Neural cell (in vitro differentiated cells): ENCODE measurements at regions not wholly inside any gene's neighbourhood (a gene's known extent, or its start where the extent isn't known, plus 50 kb on each side); places are given as distances from the start of the nearest gene placed in this dataset.
"Not testable (repeated sequence)": the region's sequence is repeated elsewhere in the genome, so short reads cannot be mapped to it uniquely, and the experiment has no call there.

Experiments
- H2AFZ ChIP-seq: fragments of 200-600, 300-800 bp; sonication (generic), shearing (Covaris generic); 2 replicates; pipeline ENCODE4 v1.6.0; 2014; ENCODE audit warnings: low read depth, mild to moderate bottlenecking, antibody characterized with exemption, low read length, moderate library complexity
- H3F3A ChIP-seq: fragments of 200-600 bp; shearing (Covaris generic); 2 replicates; pipeline ENCODE4 v1.6.1; 2016; ENCODE audit warnings: mild to moderate bottlenecking, moderate library complexity, mixed read lengths, antibody characterized with exemption, low read length; ENCODE audit not compliant: insufficient read depth, poor library complexity, severe bottlenecking
- H3K27ac ChIP-seq: fragments of 200-600, 300-800 bp; sonication (generic), shearing (Covaris generic); 2 replicates; pipeline ENCODE4 v1.5.1; 2014; ENCODE audit warnings: mild to moderate bottlenecking, low read length, moderate library complexity
- H3K27me3 ChIP-seq: fragments of 300-800, 200-600 bp; sonication (generic), shearing (Covaris generic); 2 replicates; pipeline ENCODE4 v1.6.0; 2014; ENCODE audit warnings: mild to moderate bottlenecking, low read depth, low read length, moderate library complexity; ENCODE audit not compliant: insufficient read depth
- H3K36me3 ChIP-seq: fragments of 300-800, 200-600 bp; sonication (generic), shearing (Covaris generic); 2 replicates; pipeline ENCODE4 v1.5.1; 2014; ENCODE audit warnings: mild to moderate bottlenecking, antibody characterized with exemption, low read length, moderate library complexity; ENCODE audit not compliant: insufficient read depth
- H3K4me2 ChIP-seq: fragments of 300-800, 200-600 bp; sonication (generic), shearing (Covaris generic); 2 replicates; pipeline ENCODE4 v1.6.0; 2014; ENCODE audit warnings: mild to moderate bottlenecking, low read length
- H3K4me3 ChIP-seq: fragments of 300-800, 200-600 bp; sonication (generic), shearing (Covaris generic); 2 replicates; pipeline ENCODE4 v1.5.1; 2014; ENCODE audit warnings: mild to moderate bottlenecking, low read length, moderate library complexity
- H3K79me2 ChIP-seq: fragments of 200-600 bp; shearing (Covaris generic); replicated peaks from 2 replicates; pipeline ENCODE4 v1.6.0; 2014; ENCODE audit warnings: mild to moderate bottlenecking, low read length, moderate library complexity; ENCODE audit not compliant: insufficient read depth
- H3K9ac ChIP-seq: fragments of 300-800, 200-600 bp; sonication (generic), shearing (Covaris generic); 2 replicates; pipeline ENCODE4 v1.6.1; 2016; ENCODE audit warnings: mild to moderate bottlenecking, low read length, mixed read lengths
- H3K9me2 ChIP-seq: fragments of 200-600 bp; shearing (Covaris generic); 2 replicates; pipeline ENCODE4 v1.6.1; 2016; ENCODE audit warnings: mild to moderate bottlenecking, low read length, mixed read lengths; ENCODE audit not compliant: insufficient read depth
- H3K9me3 ChIP-seq: fragments of 200-600, 300-800 bp; sonication (generic), shearing (Covaris generic); 2 replicates; pipeline ENCODE4 v1.6.1; 2016; ENCODE audit warnings: mild to moderate bottlenecking, mixed run types, low read length, moderate library complexity, mixed read lengths
- H4K20me1 ChIP-seq: fragments of 200-600 bp; shearing (Covaris generic); 2 replicates; pipeline ENCODE4 v1.6.1; 2016; ENCODE audit warnings: mild to moderate bottlenecking, mixed run types; ENCODE audit not compliant: insufficient read depth
- CTCF ChIP-seq: fragments of 450-650 bp; IDR thresholded peaks from 2 replicates; pipeline ENCODE4 v1.5.1; 2014; ENCODE audit warnings: antibody characterized with exemption, mild to moderate bottlenecking, moderate library complexity; ENCODE audit not compliant: poor library complexity, severe bottlenecking
- EP300 ChIP-seq: fragments of 450-650 bp; conservative IDR thresholded peaks from 2 replicates; pipeline ENCODE4 v1.6.1; 2014; ENCODE audit warnings: antibody characterized with exemption, mild to moderate bottlenecking, moderate library complexity; ENCODE audit not compliant: poor library complexity, severe bottlenecking
- EZH2 ChIP-seq: fragments of 200-600, 300-800 bp; shearing (Covaris generic), sonication (generic); IDR thresholded peaks from 2 replicates; pipeline ENCODE4 v1.6.1; 2014; ENCODE audit warnings: antibody characterized with exemption, low read length, borderline replicate concordance, mild to moderate bottlenecking; ENCODE audit not compliant: insufficient read depth, poor library complexity, severe bottlenecking
- MXI1 ChIP-seq: fragments of 450-650 bp; conservative IDR thresholded peaks from 2 replicates; pipeline ENCODE4 v1.6.1; 2014; ENCODE audit warnings: antibody characterized with exemption, mild to moderate bottlenecking; ENCODE audit not compliant: poor library complexity, severe bottlenecking
- POLR2AphosphoS5 ChIP-seq: IDR thresholded peaks from 2 replicates; pipeline ENCODE4 v1.6.1; 2012
- RAD21 ChIP-seq: fragments of 450-650 bp; conservative IDR thresholded peaks from 2 replicates; pipeline ENCODE4 v1.6.1; 2014; ENCODE audit warnings: antibody characterized with exemption, mild to moderate bottlenecking, moderate library complexity
- REST ChIP-seq: IDR thresholded peaks from 2 replicates; pipeline ENCODE4 v1.6.1; 2012; ENCODE audit warnings: borderline replicate concordance
- SMC3 ChIP-seq: fragments of 450-650 bp; conservative IDR thresholded peaks from 2 replicates; pipeline ENCODE4 v1.6.1; 2014; ENCODE audit warnings: antibody characterized with exemption, mild to moderate bottlenecking, moderate library complexity; ENCODE audit not compliant: poor library complexity
- TAF1 ChIP-seq: IDR thresholded peaks from 2 replicates; pipeline ENCODE4 v1.6.1; 2012; ENCODE audit warnings: low read depth

DNA sequence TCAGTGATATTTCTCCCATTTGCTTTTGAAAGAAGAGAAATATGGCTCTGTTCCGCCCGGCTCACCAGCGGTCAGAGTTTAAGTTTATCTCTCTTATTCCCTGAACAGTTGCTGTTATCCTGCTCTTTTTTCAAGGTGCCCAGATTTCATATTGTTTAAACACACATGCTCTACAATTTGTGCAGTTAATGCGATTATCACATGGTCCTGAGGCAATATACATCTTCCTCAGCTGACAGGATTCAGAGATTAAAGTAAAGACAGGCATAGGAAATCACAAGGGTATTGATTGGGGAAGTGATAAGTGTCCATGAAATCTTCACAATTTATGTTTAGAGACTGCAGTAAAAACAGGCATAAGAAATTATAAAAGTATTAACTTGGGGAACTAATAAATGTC lies 76.9 kb upstream of the MAX start:
- H3K4me2 ChIP-seq, H2AFZ ChIP-seq, H3K9me2 ChIP-seq, H3K27ac ChIP-seq, H3F3A ChIP-seq, H3K27me3 ChIP-seq, H3K9ac ChIP-seq, H3K4me3 ChIP-seq, H3K79me2 ChIP-seq, H3K9me3 ChIP-seq, H3K36me3 ChIP-seq, H4K20me1 ChIP-seq: not testable (repeated sequence)

DNA sequence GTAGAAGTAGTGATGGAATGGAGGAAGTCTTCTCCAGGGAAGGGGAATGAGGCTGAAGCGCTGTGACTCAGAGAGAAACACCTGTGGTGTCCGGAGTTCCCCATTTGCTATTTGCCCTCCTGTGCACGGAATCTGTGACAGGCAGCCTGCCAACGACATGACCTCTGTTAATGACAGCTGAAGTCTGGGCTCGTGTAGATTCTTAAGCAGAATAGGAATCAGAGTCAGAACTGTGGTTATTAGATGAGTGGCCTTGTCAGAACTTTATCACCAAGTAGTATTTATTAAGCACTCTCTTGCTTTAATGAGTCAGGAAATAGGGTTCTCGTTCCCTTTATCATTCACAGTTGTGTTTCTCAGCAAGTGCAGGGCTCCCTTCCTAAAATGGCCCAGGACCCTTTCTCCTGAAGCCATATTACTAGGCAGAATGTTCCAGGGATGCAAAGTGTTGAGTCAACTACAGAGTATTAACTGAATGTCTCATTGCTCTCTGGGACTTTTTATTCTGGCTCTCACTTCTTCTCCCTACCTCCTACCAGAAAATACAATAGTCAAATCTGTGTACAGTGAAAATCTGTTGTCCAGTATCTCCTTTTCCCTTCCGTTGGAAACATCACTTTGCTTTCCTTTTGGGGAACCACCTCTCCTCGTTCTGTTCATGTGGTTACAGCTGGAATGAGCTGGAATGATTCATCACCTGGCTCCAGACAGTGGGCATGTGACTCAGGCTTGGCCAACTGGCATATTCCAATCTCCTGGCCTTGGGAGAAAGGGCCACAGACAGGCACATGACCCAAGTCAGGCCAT lies 77.8 kb upstream of the MAX start:
- Histone ChIP-seq H3K9me2 (no peaks in the 10 kb centered on the region), H3K27ac (no peak overlapping the region), H3K27me3 (no peaks in the 10 kb centered on the region), H3K9ac (no peak overlapping the region), H3F3A (no peaks in the 10 kb centered on the region), H3K4me3 (no peak overlapping the region), H3K9me3 (no peaks in the 10 kb centered on the region), H3K4me2 (no peak overlapping the region), H2AFZ (no peak overlapping the region), H4K20me1 (no peaks in the 10 kb centered on the region), H3K79me2 (no peaks in the 10 kb centered on the region), H3K36me3 (no peaks in the 10 kb centered on the region)
- no peak for TF ChIP-seq MXI1
- TF ChIP-seq EP300, result no peak
- TF ChIP-seq EZH2, result no peak
- TF ChIP-seq RAD21, result no peak
- no peak for TF ChIP-seq CTCF
- TF ChIP-seq SMC3, result no peak
- TF ChIP-seq POLR2AphosphoS5, result no peak
- TF ChIP-seq TAF1, result no peak
- TF ChIP-seq REST, result no peak

GRCh38 chr14:65180725-65181025 lies 78.4 kb upstream of the MAX start:
- Histone ChIP-seq H3K79me2 (no peaks in the 10 kb centered on the region), H4K20me1 (no peaks in the 10 kb centered on the region), H3K4me2 (no peak overlapping the region), H3K36me3 (no peaks in the 10 kb centered on the region), H3K27ac (no peak overlapping the region), H3K27me3 (no peaks in the 10 kb centered on the region), H3K4me3 (no peak overlapping the region), H3K9ac (no peak overlapping the region), H3K9me3 (no peaks in the 10 kb centered on the region), H3K9me2 (no peaks in the 10 kb centered on the region), H3F3A (no peaks in the 10 kb centered on the region), H2AFZ (no peak overlapping the region)
- TF ChIP-seq EP300 (no peak), TAF1 (no peak), SMC3 (no peak), RAD21 (no peak), EZH2 (no peak), REST (no peak), POLR2AphosphoS5 (no peak), CTCF (no peak), MXI1 (no peak)
